ENCODE measurements at regions not wholly inside any gene's neighbourhood (a gene's known extent, or its start where the extent isn't known, plus 50 kb on each side); places are given as distances from the start of the nearest gene placed in this dataset.

DNA sequence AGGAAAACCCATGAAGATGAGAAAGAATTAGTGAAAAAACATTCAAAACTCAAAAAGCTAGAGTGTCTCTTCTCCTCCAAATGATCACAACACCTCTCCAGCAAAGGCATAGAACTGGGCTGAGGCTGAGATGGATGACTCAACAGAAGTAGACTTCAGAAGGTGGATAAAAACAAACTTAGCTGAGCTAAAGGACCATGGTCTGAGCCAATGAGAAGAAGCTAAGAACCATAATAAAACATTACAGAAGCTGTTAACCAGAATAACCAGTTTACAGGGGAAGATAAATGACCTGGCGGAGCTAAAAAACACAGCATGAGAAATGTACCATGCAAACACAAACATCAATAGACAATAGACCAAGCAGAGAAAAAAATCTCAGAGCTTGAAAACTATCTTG lies 904.1 kb upstream of the MANEA start:
- no peaks in the 10 kb centered on the region for H3K4me1 ChIP-seq (ENCODE audit: control insufficient read depth, extremely low read depth, insufficient read depth, low read length)
- H3K79me2 ChIP-seq (ENCODE audit: control insufficient read depth, insufficient read depth, low read length): no peaks in the 10 kb centered on the region
- DNase-seq (ENCODE audit: low read depth, low spot score): no peak
- ChIA-PET POLR2A (no interaction called here), CTCF (no interaction called here)
- FAIRE-seq: no peak
- BruUV-seq (replicated peaks): no TSS peak
- no peaks in the 10 kb centered on the region for H3K9me1 ChIP-seq (replicated peaks; ENCODE audit: control insufficient read depth, extremely low read depth, insufficient read depth, low read length)
- dilution Hi-C loops (cut with MboI; ENCODE audit: extremely low pct_ligation_motif_present, low sequenced_read_pairs): no loop called here
- H3K9me3 ChIP-seq (replicated peaks; ENCODE audit: control insufficient read depth, insufficient read depth, low read length): no peaks in the 10 kb centered on the region
- H3K9ac ChIP-seq (replicated peaks; ENCODE audit: extremely low read depth, insufficient read depth, low read length): no peak overlapping the region
- no peaks in the 10 kb centered on the region for H3K27me3 ChIP-seq (ENCODE audit: control insufficient read depth in 2 of 2, insufficient read depth in 2 of 2, low read length in 2 of 2)
- no peaks in the 10 kb centered on the region for H4K20me1 ChIP-seq (replicated peaks; ENCODE audit: control insufficient read depth, extremely low read depth, insufficient read depth, low read length)
- TF ChIP-seq POLR2A (IDR thresholded peaks at IDR 0.05; ENCODE audit: low read depth, low read length): no peak
- no peak for TF ChIP-seq GATA2 (IDR thresholded peaks at IDR 0.05; ENCODE audit: insufficient read depth, insufficient read length, low read depth, low read length)
- no peak for TF ChIP-seq JUN (IDR thresholded peaks at IDR 0.05; ENCODE audit: borderline replicate concordance, insufficient read depth, insufficient read length, low read depth)
- TF ChIP-seq, protein P1, sequence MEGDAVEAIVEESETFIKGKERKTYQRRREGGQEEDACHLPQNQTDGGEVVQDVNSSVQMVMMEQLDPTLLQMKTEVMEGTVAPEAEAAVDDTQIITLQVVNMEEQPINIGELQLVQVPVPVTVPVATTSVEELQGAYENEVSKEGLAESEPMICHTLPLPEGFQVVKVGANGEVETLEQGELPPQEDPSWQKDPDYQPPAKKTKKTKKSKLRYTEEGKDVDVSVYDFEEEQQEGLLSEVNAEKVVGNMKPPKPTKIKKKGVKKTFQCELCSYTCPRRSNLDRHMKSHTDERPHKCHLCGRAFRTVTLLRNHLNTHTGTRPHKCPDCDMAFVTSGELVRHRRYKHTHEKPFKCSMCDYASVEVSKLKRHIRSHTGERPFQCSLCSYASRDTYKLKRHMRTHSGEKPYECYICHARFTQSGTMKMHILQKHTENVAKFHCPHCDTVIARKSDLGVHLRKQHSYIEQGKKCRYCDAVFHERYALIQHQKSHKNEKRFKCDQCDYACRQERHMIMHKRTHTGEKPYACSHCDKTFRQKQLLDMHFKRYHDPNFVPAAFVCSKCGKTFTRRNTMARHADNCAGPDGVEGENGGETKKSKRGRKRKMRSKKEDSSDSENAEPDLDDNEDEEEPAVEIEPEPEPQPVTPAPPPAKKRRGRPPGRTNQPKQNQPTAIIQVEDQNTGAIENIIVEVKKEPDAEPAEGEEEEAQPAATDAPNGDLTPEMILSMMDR (IDR thresholded peaks at IDR 0.05; ENCODE audit: extremely low read depth in 1 of 2, insufficient read depth in 1 of 2, low read depth in 1 of 2, low read length in 2 of 2): no peak
- TF ChIP-seq POLR2AphosphoS5 (IDR thresholded peaks at IDR 0.05; ENCODE audit: insufficient read depth, low read depth, low read length): no peak
- no peak for TF ChIP-seq FOS (IDR thresholded peaks at IDR 0.05; ENCODE audit: borderline replicate concordance, insufficient read depth, low read length)
- TF ChIP-seq MYC (IDR thresholded peaks at IDR 0.05; ENCODE audit: low read depth, low read length): no peak
- TF ChIP-seq, protein P2, sequence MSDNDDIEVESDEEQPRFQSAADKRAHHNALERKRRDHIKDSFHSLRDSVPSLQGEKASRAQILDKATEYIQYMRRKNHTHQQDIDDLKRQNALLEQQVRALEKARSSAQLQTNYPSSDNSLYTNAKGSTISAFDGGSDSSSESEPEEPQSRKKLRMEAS (IDR thresholded peaks at IDR 0.05; ENCODE audit: insufficient read depth, insufficient read length): no peak
- no peak for TF ChIP-seq EZH2 (IDR thresholded peaks at IDR 0.05; ENCODE audit: borderline replicate concordance, low read depth, low read length, severe bottlenecking)
- no peak overlapping the region for H3K4me3 ChIP-seq (replicated peaks in 1 of 3; ENCODE audit: insufficient read depth in 1 of 3, low read depth in 1 of 3, low read length in 3 of 3)
- H2AFZ ChIP-seq (ENCODE audit: low read depth, low read length): no peak overlapping the region
- H3K4me2 ChIP-seq (ENCODE audit: insufficient read depth, low read length): no peak overlapping the region
- H3K36me3 ChIP-seq (ENCODE audit: control insufficient read depth in 2 of 2, extremely low read depth in 1 of 2, insufficient read depth in 2 of 2, low read length in 2 of 2): no peaks in the 10 kb centered on the region
- intact Hi-C loops (cut with micrococcal nuclease): no loop called here
- no peak overlapping the region for H3K27ac ChIP-seq (ENCODE audit: insufficient read depth, low read depth, low read length)
